ENCODE measurements at regions not wholly inside any gene's neighbourhood (a gene's known extent, or its start where the extent isn't known, plus 50 kb on each side); places are given as distances from the start of the nearest gene placed in this dataset.
"Not testable (repeated sequence)": the region's sequence is repeated elsewhere in the genome, so short reads cannot be mapped to it uniquely, and the experiment has no call there.

DNA sequence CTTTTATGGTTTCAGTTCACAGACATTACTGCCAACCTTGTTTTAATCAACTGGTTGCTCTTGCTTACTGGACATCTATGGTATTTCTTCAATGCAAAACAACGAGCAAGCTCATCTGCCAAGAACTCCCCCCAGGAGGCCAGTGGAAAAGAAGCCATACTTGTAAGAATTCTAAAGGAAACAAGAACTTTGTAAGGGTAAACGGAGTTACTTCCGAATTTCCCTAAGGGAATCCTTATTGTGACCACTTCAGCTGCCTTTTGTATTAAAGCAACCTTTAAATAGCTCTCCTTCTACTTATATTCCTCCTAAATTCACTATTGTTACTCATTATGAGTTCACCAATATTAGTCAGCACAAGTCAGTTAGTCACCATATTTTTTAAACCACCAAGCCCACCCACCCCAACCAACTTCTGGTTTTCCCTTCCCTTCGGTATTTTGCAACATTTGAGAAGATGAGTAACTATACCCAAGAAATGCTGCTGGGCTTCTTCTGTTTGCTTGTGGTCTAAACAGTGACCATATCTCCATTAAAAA is 602.8 kb upstream of the DIPK2B start:
- DNase-seq: no peak
- H3K27me3 ChIP-seq: no peaks in the 10 kb centered on the region
- no peak for TF ChIP-seq EP300 (IDR thresholded peaks at IDR 0.05; ENCODE audit: low read depth)
- no peak for TF ChIP-seq POLR2A (IDR thresholded peaks at IDR 0.05)
- no peak for TF ChIP-seq POLR2AphosphoS5 (IDR thresholded peaks at IDR 0.05)
- intact Hi-C loops (cut with DNase I; ENCODE audit: low total_unique reads): no loop called here
- in situ Hi-C loops (cut with MboI; ENCODE audit: low pct_ligation_motif_present in 1 of 4, low pct_unique_long_range_greater_than_20kb in 1 of 4, low sequenced_read_pairs in 3 of 4): no loop called here
- H3K27ac ChIP-seq: no peak overlapping the region
- no peaks in the 10 kb centered on the region for H3K36me3 ChIP-seq
- H3K4me1 ChIP-seq: no peaks in the 10 kb centered on the region
- WGBS, 2 donors (ENCODE audit: low coverage in 1 of 2): 20 to 54% methylated on average over 1 to 4 of the region's 4 CpGs
- H3K9me3 ChIP-seq: no peaks in the 10 kb centered on the region
- H3K4me3 ChIP-seq: no peak overlapping the region

DNA sequence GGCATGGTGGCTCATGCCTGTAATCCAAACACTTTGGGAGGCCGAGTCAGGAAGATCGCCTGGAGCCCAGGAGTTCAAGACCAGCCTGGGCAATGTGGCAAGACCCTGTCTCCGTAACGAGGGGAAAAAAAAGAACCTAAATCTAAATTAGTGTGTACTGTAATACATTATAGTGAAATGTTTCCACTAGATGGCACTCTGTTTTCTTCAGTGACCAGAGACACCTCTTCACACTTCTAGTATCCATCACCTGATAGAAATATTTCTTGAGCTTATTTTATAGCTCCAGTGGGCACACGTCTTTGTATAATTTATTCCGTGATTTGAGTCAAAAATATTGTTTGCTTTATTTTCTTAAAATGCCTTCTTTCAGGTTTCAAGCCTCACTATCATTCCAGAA is 600.9 kb upstream of the DIPK2B start:
- in situ Hi-C loops (cut with MboI; ENCODE audit: low pct_ligation_motif_present in 1 of 4, low pct_unique_long_range_greater_than_20kb in 1 of 4, low sequenced_read_pairs in 3 of 4) (no loop called here), intact Hi-C loops (cut with DNase I; ENCODE audit: low total_unique reads) (no loop called here)
- no peak for DNase-seq
- H3K36me3 ChIP-seq: no peaks in the 10 kb centered on the region
- H3K27ac ChIP-seq: no peak overlapping the region
- 37 to 52% methylated on average over 4 to 6 of the region's 6 CpGs for WGBS, 2 donors (ENCODE audit: low coverage in 1 of 2)
- H3K4me1 ChIP-seq: no peaks in the 10 kb centered on the region
- no peak for TF ChIP-seq POLR2AphosphoS5 (IDR thresholded peaks at IDR 0.05)
- TF ChIP-seq, protein P1, sequence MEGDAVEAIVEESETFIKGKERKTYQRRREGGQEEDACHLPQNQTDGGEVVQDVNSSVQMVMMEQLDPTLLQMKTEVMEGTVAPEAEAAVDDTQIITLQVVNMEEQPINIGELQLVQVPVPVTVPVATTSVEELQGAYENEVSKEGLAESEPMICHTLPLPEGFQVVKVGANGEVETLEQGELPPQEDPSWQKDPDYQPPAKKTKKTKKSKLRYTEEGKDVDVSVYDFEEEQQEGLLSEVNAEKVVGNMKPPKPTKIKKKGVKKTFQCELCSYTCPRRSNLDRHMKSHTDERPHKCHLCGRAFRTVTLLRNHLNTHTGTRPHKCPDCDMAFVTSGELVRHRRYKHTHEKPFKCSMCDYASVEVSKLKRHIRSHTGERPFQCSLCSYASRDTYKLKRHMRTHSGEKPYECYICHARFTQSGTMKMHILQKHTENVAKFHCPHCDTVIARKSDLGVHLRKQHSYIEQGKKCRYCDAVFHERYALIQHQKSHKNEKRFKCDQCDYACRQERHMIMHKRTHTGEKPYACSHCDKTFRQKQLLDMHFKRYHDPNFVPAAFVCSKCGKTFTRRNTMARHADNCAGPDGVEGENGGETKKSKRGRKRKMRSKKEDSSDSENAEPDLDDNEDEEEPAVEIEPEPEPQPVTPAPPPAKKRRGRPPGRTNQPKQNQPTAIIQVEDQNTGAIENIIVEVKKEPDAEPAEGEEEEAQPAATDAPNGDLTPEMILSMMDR (IDR thresholded peaks at IDR 0.05): peak in 4 of 5 experiments; percentile 19 to 38 (median 22)
- no peak overlapping the region for H3K4me3 ChIP-seq
- no peaks in the 10 kb centered on the region for H3K9me3 ChIP-seq
- no peaks in the 10 kb centered on the region for H3K27me3 ChIP-seq

DNA sequence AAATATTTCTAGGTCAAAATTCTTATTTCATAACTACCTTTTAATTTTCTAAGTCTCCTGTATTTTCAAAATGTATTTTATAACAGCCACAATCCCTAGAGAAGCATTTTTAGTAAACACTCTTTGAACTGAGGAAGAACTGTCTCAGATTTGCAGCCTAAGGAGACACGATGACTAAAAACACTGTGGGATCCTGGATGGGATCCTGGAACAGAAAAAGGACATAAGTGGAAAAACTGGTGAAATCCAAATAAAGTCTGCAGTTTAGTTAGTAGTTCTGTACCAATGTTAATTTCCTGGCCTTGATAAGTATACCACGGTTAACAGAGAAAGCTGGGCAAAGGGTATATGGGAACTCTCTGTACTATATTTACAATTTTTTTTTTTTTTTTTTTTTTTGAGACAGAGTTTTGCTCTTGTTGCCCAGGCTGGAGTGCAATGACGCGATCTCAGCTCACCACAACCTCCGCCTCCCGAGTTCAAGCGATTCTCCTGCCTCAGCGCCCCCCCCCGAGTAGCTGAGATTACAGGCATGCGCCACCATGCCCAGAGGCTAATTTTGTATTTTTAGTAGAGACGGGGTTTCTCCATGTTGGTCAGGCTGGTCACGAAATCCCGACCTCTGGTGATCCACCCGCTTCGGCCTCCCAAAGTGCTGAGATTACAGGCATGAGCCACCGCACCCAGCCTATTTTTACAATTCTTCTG is 600.2 kb upstream of the DIPK2B start:
- intact Hi-C loops (cut with DNase I; ENCODE audit: low total_unique reads); H3K27ac ChIP-seq; H3K9me3 ChIP-seq; H3K27me3 ChIP-seq; H3K4me3 ChIP-seq; in situ Hi-C loops (cut with MboI; ENCODE audit: low pct_ligation_motif_present in 1 of 4, low pct_unique_long_range_greater_than_20kb in 1 of 4, low sequenced_read_pairs in 3 of 4); H3K36me3 ChIP-seq; H3K4me1 ChIP-seq; DNase-seq: not testable (repeated sequence)
- WGBS, 2 donors (ENCODE audit: low coverage in 1 of 2): 60 to 71% methylated on average over 1 to 16 of the region's 16 CpGs

DNA sequence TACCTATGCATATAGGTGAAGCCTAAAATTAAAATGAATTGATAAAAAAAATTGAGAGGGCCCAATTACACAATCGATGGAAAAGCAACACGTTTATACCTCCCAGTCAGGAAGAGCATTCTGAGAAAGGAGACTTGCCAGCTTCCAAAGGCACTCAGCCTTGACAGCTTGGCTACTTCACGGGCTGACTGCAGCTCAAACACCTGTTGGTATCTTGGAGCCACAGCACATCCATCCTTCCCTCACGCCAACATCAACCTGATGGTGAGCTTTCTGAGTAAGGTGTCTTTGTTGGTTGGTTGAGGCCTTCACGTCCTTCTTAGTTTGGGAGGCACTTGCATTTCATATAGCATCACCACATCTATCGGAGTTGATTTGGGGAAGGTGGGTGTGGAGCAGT is 598.9 kb upstream of the DIPK2B start:
- H3K4me3 ChIP-seq: no peak overlapping the region
- no peaks in the 10 kb centered on the region for H3K9me3 ChIP-seq
- H3K4me1 ChIP-seq: no peaks in the 10 kb centered on the region
- no peaks in the 10 kb centered on the region for H3K36me3 ChIP-seq
- intact Hi-C loops (cut with DNase I; ENCODE audit: low total_unique reads): no loop called here
- no peaks in the 10 kb centered on the region for H3K27me3 ChIP-seq
- 70 to 100% methylated on average over 1 to 6 of the region's 6 CpGs for WGBS, 2 donors (ENCODE audit: low coverage in 1 of 2)
- DNase-seq: no peak
- no peak overlapping the region for H3K27ac ChIP-seq
- in situ Hi-C loops (cut with MboI; ENCODE audit: low pct_ligation_motif_present in 1 of 4, low pct_unique_long_range_greater_than_20kb in 1 of 4, low sequenced_read_pairs in 3 of 4): loop anchor here in 1 of 4 donors (25.0 kb wide), 1 partner anchor 287 kb away; no protein-coding TSS in a partner anchor
- TF ChIP-seq POLR2A (IDR thresholded peaks at IDR 0.05): no peak
- TF ChIP-seq, protein P1 (IDR thresholded peaks at IDR 0.05): no peak
- TF ChIP-seq POLR2AphosphoS5 (IDR thresholded peaks at IDR 0.05): no peak
- TF ChIP-seq EP300 (IDR thresholded peaks at IDR 0.05; ENCODE audit: low read depth): no peak

DNA sequence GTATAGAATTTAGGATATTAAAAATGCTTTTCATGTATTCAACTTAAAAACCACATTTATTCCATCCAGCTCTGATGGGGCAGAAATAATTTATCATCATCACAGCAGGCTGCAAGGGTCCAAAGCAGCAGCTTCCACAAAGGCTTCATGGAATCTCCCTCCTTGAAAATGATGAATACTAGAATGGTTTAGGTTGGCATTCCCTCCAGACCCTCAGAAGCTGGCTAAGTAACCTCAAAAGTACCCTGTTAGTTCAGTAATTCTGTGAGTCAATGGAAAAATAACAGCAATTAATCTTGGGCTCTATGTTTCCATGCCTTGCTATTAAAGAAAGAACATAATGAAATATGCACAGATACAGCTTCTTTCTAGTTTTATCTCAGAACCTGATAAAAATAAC is 594.9 kb upstream of the DIPK2B start:
- no peak overlapping the region for H3K27ac ChIP-seq
- no peak for DNase-seq
- no peaks in the 10 kb centered on the region for H3K27me3 ChIP-seq
- H3K9me3 ChIP-seq: no peaks in the 10 kb centered on the region
- no peaks in the 10 kb centered on the region for H3K4me1 ChIP-seq
- no peak overlapping the region for H3K4me3 ChIP-seq
- H3K36me3 ChIP-seq: no peaks in the 10 kb centered on the region
- intact Hi-C loops (cut with DNase I; ENCODE audit: low total_unique reads) (no loop called here), in situ Hi-C loops (cut with MboI; ENCODE audit: low pct_ligation_motif_present in 1 of 4, low pct_unique_long_range_greater_than_20kb in 1 of 4, low sequenced_read_pairs in 3 of 4) (loop anchor here in 1 of 4 donors (25.0 kb wide), 1 partner anchor 283 kb away; no protein-coding TSS in a partner anchor)
- TF ChIP-seq POLR2AphosphoS5 (IDR thresholded peaks at IDR 0.05) (no peak), EP300 (IDR thresholded peaks at IDR 0.05; ENCODE audit: low read depth) (no peak), POLR2A (IDR thresholded peaks at IDR 0.05) (no peak)
- TF ChIP-seq, protein P1 (IDR thresholded peaks at IDR 0.05): no peak

Data from transverse colon (tissue), 4 donors.